Hepatocyte (in vitro differentiated cells): ENCODE measurements at regions not wholly inside any gene's neighbourhood (a gene's known extent, or its start where the extent isn't known, plus 50 kb on each side); places are given as distances from the start of the nearest gene placed in this dataset.
"Not testable (repeated sequence)": the region's sequence is repeated elsewhere in the genome, so short reads cannot be mapped to it uniquely, and the experiment has no call there.

Experiments used
- EZH2phosphoT487 ChIP-seq: fragments of 200-600 bp; sonication (generic); IDR thresholded peaks from one replicate; pipeline ENCODE4 v1.6.1; 2018; ENCODE audit warnings: antibody characterized with exemption, mild to moderate bottlenecking, low read depth, moderate library complexity; ENCODE audit not compliant: unreplicated experiment, severe bottlenecking
- TF ChIP-seq, protein P1 (sequence below): fragments of 200-600 bp; sonication (generic); IDR thresholded peaks from 2 replicates; pipeline ENCODE4 v1.5.1; 2016; ENCODE audit warnings: antibody characterized with exemption, mild to moderate bottlenecking; ENCODE audit not compliant: poor library complexity

DNA sequence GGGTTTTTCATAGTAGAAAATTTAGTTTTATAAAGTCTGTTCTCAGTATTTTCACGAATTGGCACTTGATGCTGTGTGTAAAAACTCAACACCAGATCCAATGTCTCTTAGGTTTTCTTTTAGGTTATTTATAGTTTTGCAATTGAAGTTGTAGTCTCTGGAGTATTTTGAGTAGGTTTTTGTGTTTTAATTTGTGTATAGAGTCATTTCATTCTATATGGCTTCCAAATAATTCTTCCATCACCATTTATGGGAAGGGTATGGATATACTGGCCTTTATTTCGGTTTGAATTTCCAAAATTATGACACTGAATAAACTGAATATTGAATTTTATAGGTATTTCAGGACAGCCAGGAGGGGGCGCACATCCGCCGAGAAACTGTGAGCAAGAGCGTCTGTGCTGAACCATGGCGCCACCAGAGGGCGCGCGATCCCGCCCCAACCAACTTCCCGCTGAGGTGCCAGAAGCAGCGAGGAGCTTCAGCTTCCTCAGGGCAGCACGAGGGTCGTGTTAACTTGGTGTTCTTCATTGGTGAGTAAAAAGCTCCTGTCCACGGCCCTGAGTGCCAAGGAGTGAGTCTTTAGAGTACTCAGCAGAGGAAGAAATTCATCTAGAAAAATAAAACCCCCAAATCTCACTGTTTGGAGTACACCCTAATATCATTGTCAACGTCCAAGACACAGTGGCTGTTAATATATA is 207.5 kb downstream of the LMLN start:
- TF ChIP-seq, protein P1, sequence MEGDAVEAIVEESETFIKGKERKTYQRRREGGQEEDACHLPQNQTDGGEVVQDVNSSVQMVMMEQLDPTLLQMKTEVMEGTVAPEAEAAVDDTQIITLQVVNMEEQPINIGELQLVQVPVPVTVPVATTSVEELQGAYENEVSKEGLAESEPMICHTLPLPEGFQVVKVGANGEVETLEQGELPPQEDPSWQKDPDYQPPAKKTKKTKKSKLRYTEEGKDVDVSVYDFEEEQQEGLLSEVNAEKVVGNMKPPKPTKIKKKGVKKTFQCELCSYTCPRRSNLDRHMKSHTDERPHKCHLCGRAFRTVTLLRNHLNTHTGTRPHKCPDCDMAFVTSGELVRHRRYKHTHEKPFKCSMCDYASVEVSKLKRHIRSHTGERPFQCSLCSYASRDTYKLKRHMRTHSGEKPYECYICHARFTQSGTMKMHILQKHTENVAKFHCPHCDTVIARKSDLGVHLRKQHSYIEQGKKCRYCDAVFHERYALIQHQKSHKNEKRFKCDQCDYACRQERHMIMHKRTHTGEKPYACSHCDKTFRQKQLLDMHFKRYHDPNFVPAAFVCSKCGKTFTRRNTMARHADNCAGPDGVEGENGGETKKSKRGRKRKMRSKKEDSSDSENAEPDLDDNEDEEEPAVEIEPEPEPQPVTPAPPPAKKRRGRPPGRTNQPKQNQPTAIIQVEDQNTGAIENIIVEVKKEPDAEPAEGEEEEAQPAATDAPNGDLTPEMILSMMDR: peak; percentile 68
- TF ChIP-seq EZH2phosphoT487: not testable (repeated sequence)
